ENCODE measurements at regions not wholly inside any gene's neighbourhood (a gene's known extent, or its start where the extent isn't known, plus 50 kb on each side); places are given as distances from the start of the nearest gene placed in this dataset.

DNA sequence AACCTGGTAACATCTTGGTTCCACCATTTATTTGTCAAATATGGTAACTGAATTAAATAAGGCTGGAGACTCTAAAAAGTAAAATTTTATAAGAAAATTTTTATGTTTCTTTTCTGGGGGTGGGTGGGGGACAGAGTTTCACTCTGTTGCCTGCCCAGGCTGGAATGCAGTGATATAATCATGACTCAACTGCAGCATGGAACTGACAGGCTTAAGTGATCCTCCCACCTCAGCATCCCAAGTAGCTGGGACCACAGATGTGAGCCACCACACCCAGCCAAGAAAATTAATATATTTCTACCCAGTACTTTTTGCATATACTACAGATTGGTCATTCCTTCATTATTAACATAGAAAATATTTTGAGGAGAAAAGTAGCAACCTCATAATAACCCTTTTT, 216.9 kb downstream of the DEPDC1B start:
- TF ChIP-seq, protein P1, sequence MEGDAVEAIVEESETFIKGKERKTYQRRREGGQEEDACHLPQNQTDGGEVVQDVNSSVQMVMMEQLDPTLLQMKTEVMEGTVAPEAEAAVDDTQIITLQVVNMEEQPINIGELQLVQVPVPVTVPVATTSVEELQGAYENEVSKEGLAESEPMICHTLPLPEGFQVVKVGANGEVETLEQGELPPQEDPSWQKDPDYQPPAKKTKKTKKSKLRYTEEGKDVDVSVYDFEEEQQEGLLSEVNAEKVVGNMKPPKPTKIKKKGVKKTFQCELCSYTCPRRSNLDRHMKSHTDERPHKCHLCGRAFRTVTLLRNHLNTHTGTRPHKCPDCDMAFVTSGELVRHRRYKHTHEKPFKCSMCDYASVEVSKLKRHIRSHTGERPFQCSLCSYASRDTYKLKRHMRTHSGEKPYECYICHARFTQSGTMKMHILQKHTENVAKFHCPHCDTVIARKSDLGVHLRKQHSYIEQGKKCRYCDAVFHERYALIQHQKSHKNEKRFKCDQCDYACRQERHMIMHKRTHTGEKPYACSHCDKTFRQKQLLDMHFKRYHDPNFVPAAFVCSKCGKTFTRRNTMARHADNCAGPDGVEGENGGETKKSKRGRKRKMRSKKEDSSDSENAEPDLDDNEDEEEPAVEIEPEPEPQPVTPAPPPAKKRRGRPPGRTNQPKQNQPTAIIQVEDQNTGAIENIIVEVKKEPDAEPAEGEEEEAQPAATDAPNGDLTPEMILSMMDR (conservative IDR thresholded peaks at IDR 0.05; ENCODE audit: low read depth, low read length): no peak
- no peak for TF ChIP-seq EZH2 (IDR thresholded peaks at IDR 0.05; ENCODE audit: borderline replicate concordance, low read depth, low read length, poor library complexity, severe bottlenecking)

Measured in A673 (cell line).